ENCODE measurements at regions not wholly inside any gene's neighbourhood (a gene's known extent, or its start where the extent isn't known, plus 50 kb on each side); places are given as distances from the start of the nearest gene placed in this dataset.

DNA sequence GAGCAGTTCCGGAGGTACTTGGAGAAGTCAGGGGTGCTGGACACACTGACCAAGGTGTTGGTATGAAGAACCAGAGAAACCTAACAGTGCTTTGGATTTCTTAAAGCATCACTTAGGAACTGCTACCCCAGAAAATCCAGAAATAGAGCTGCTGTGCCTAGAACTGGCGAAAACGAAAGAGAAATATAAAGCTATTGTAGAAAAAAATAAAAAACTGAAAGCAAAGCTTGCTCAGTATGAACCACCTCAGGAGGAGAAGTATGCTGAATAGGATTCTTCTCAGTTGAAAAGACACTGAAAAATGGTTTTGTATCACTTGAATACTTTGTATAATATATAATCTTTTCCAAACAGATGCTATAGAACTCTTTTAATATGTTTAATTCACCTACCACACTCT is 106.3 kb upstream of the PMFBP1 start:
- TF ChIP-seq, protein P1, sequence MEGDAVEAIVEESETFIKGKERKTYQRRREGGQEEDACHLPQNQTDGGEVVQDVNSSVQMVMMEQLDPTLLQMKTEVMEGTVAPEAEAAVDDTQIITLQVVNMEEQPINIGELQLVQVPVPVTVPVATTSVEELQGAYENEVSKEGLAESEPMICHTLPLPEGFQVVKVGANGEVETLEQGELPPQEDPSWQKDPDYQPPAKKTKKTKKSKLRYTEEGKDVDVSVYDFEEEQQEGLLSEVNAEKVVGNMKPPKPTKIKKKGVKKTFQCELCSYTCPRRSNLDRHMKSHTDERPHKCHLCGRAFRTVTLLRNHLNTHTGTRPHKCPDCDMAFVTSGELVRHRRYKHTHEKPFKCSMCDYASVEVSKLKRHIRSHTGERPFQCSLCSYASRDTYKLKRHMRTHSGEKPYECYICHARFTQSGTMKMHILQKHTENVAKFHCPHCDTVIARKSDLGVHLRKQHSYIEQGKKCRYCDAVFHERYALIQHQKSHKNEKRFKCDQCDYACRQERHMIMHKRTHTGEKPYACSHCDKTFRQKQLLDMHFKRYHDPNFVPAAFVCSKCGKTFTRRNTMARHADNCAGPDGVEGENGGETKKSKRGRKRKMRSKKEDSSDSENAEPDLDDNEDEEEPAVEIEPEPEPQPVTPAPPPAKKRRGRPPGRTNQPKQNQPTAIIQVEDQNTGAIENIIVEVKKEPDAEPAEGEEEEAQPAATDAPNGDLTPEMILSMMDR (IDR thresholded peaks at IDR 0.05; ENCODE audit: insufficient read depth, low read length, poor library complexity, severe bottlenecking), result no peak
- no peak for TF ChIP-seq EZH2phosphoT487 (conservative IDR thresholded peaks at IDR 0.05; ENCODE audit: low read length)
